GM23338 (cell line): ENCODE measurements at regions not wholly inside any gene's neighbourhood (a gene's known extent, or its start where the extent isn't known, plus 50 kb on each side); places are given as distances from the start of the nearest gene placed in this dataset.

Experiments used
- ATAC-seq: fragments of 200-7000 bp; cut with Tn5 transposase; 3 replicates; pipeline ENCODE4 v1.9.1; 2020
- DNase-seq: peaks from one replicate; pipeline ENCODE4 v3.0.0-alpha.2; 2015; ENCODE audit warnings: low spot score
- H2AFZ ChIP-seq: fragments of 200-600 bp; sonication (generic); 2 replicates; pipeline ENCODE4 v1.8.0; 2016; ENCODE audit warnings: antibody characterized with exemption, mild to moderate bottlenecking, moderate library complexity
- H3F3A ChIP-seq: fragments of 200-600 bp; sonication (generic); replicated peaks from 2 replicates; pipeline ENCODE4 v1.8.0; 2017; ENCODE audit warnings: antibody characterized with exemption, mixed run types, low read depth
- H3K27ac ChIP-seq: fragments of 200-600 bp; sonication (generic); 2 replicates; pipeline ENCODE4 v1.6.1; 2016; ENCODE audit warnings: low read depth
- H3K27me3 ChIP-seq: fragments of 200-600 bp; sonication (generic); 2 replicates; pipeline ENCODE4 v1.8.0; 2016; ENCODE audit warnings: mild to moderate bottlenecking, mixed run types, moderate library complexity; ENCODE audit not compliant: insufficient read depth
- H3K36me3 ChIP-seq: fragments of 200-600 bp; sonication (generic); 2 replicates; pipeline ENCODE4 v1.8.0; 2016; ENCODE audit warnings: mild to moderate bottlenecking; ENCODE audit not compliant: insufficient read depth
- H3K4me1 ChIP-seq: fragments of 200-600 bp; sonication (generic); 2 replicates; pipeline ENCODE4 v1.8.0; 2016; ENCODE audit warnings: mild to moderate bottlenecking, moderate library complexity; ENCODE audit not compliant: insufficient read depth
- H3K4me2 ChIP-seq: fragments of 200-600 bp; sonication (generic); 2 replicates; pipeline ENCODE4 v1.7.1; 2017; ENCODE audit warnings: mixed run types
- H3K4me3 ChIP-seq: fragments of 200-600 bp; sonication (generic); 2 replicates; pipeline ENCODE4 v1.6.1; 2016; ENCODE audit warnings: mixed run types
- H3K79me2 ChIP-seq: fragments of 200-600 bp; sonication (generic); replicated peaks from 2 replicates; pipeline ENCODE4 v1.8.0; 2017; ENCODE audit warnings: mild to moderate bottlenecking; ENCODE audit not compliant: insufficient read depth
- H3K9me2 ChIP-seq: fragments of 200-600 bp; sonication (generic); 2 replicates; pipeline ENCODE4 v1.8.0; 2017; ENCODE audit not compliant: insufficient read depth
- H4K20me1 ChIP-seq: fragments of 200-600 bp; sonication (generic); replicated peaks from 2 replicates; pipeline ENCODE4 v1.8.0; 2017; ENCODE audit warnings: mild to moderate bottlenecking; ENCODE audit not compliant: insufficient read depth
- H3K27ac Mint-ChIP-seq: 2 replicates; pipeline ENCODE4 v1.8.0; 2020; ENCODE audit warnings: inconsistent platforms, mild to moderate bottlenecking, moderate library complexity, mixed read lengths
- H3K27me3 Mint-ChIP-seq: 3 replicates; pipeline ENCODE4 v1.8.0; 2022; ENCODE audit warnings: low read depth, mild to moderate bottlenecking, moderate library complexity, mixed read lengths, inconsistent platforms; ENCODE audit not compliant: insufficient read depth, poor library complexity
- H3K36me3 Mint-ChIP-seq: 3 replicates; pipeline ENCODE4 v1.8.0; 2021; ENCODE audit warnings: low read depth, mild to moderate bottlenecking, inconsistent platforms, moderate library complexity, mixed read lengths
- H3K4me1 Mint-ChIP-seq: 3 replicates; pipeline ENCODE4 v1.8.0; 2020; ENCODE audit warnings: mild to moderate bottlenecking, inconsistent platforms, mixed read lengths
- H3K4me3 Mint-ChIP-seq: 3 replicates; pipeline ENCODE4 v1.8.0; 2021; ENCODE audit warnings: moderate library complexity, mild to moderate bottlenecking, inconsistent platforms, mixed read lengths
- H3K9me3 Mint-ChIP-seq: 3 replicates; pipeline ENCODE4 v1.8.0; 2020; ENCODE audit warnings: moderate library complexity, mild to moderate bottlenecking, inconsistent platforms, mixed read lengths
- CREB1 ChIP-seq: fragments of 250-450 bp; sonication (Bioruptor Pico); IDR thresholded peaks from 2 replicates; pipeline ENCODE4 v1.5.0; 2020; ENCODE audit warnings: low read depth, mild to moderate bottlenecking, moderate library complexity
- EZH2 ChIP-seq: fragments of 200-600 bp; sonication (generic); IDR thresholded peaks from one replicate; pipeline ENCODE4 v1.8.0; 2017; ENCODE audit warnings: antibody characterized with exemption, mild to moderate bottlenecking, low read depth; ENCODE audit not compliant: unreplicated experiment
- EZH2phosphoT487 ChIP-seq: fragments of 200-600 bp; sonication (generic); IDR thresholded peaks from one replicate; pipeline ENCODE4 v1.8.1; 2018; ENCODE audit warnings: antibody characterized with exemption; ENCODE audit not compliant: unreplicated experiment
- JUNB ChIP-seq: IDR thresholded peaks from one replicate; pipeline ENCODE4 v1.6.1; 2016; ENCODE audit warnings: antibody characterized with exemption; ENCODE audit not compliant: unreplicated experiment
- NANOG ChIP-seq: IDR thresholded peaks from 2 replicates; pipeline ENCODE4 v1.6.1; 2016; ENCODE audit warnings: antibody characterized with exemption, borderline replicate concordance
- STAT1 ChIP-seq: IDR thresholded peaks from one replicate; pipeline ENCODE4 v1.6.1; 2016; ENCODE audit warnings: antibody characterized with exemption; ENCODE audit not compliant: unreplicated experiment
- ZNF114 ChIP-seq: fragments of 250-450 bp; sonication (Bioruptor Pico); IDR thresholded peaks from 2 replicates; pipeline ENCODE4 v1.5.0; 2020; ENCODE audit warnings: mild to moderate bottlenecking, moderate library complexity
- ZNF331 ChIP-seq: fragments of 250-450 bp; sonication (Bioruptor Pico); IDR thresholded peaks from 2 replicates; pipeline ENCODE4 v1.5.0; 2020; ENCODE audit warnings: low read depth, mild to moderate bottlenecking, moderate library complexity
- TF ChIP-seq, protein P1 (sequence below), 2 experiments: fragments of 200-600 bp in 1 of 2; sonication (generic) in 1 of 2; conservative IDR thresholded peaks; 2 replicates each; pipeline versions ENCODE4 v1.5.1 to v1.6.1; 2016 to 2017; ENCODE audit warnings: antibody characterized with exemption in 2 of 2, low read depth in 2 of 2, mild to moderate bottlenecking in 2 of 2, moderate library complexity in 1 of 2
- TF ChIP-seq, protein P2 (sequence below): IDR thresholded peaks from 2 replicates; pipeline ENCODE4 v1.6.1; 2016; ENCODE audit warnings: antibody characterized with exemption
- TF ChIP-seq, protein P3 (sequence below): IDR thresholded peaks from one replicate; pipeline ENCODE4 v1.6.1; 2018; ENCODE audit warnings: antibody characterized with exemption; ENCODE audit not compliant: unreplicated experiment
- TF ChIP-seq, protein P4 (sequence below): fragments of 250-450 bp; sonication (Bioruptor Pico); IDR thresholded peaks from 2 replicates; pipeline ENCODE4 v1.5.0; 2020; ENCODE audit warnings: mild to moderate bottlenecking, moderate library complexity

DNA sequence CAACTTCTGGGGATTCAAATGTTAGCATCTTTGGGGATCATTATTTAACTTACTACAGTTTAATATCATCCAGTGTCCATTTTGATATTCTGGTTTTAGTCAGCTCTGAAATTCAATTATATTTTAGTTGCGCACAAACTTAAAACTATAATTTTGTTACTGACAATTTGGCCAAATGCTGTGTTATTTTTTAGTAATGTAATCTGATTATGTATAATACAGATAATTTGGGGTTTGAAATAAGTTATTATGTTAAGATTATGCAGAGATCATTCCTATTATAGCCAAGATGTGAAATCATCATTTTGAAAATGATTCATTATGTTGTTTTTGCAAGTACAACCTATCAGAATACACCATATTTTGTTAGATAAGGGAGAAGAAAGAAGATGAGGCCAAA lies 706.1 kb downstream of the ROBO2 start (continued):
- TF ChIP-seq, protein P1, sequence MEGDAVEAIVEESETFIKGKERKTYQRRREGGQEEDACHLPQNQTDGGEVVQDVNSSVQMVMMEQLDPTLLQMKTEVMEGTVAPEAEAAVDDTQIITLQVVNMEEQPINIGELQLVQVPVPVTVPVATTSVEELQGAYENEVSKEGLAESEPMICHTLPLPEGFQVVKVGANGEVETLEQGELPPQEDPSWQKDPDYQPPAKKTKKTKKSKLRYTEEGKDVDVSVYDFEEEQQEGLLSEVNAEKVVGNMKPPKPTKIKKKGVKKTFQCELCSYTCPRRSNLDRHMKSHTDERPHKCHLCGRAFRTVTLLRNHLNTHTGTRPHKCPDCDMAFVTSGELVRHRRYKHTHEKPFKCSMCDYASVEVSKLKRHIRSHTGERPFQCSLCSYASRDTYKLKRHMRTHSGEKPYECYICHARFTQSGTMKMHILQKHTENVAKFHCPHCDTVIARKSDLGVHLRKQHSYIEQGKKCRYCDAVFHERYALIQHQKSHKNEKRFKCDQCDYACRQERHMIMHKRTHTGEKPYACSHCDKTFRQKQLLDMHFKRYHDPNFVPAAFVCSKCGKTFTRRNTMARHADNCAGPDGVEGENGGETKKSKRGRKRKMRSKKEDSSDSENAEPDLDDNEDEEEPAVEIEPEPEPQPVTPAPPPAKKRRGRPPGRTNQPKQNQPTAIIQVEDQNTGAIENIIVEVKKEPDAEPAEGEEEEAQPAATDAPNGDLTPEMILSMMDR (conservative IDR thresholded peaks at IDR 0.05; ENCODE audit: low read depth in 2 of 2), result no peak
- TF ChIP-seq CREB1 (CRISPR knock-in tag) (no peak), STAT1 (no peak), NANOG (no peak), EZH2phosphoT487 (no peak), ZNF114 (CRISPR knock-in tag) (no peak), ZNF331 (CRISPR knock-in tag) (no peak), EZH2 (no peak), JUNB (no peak)
- TF ChIP-seq, protein P2, sequence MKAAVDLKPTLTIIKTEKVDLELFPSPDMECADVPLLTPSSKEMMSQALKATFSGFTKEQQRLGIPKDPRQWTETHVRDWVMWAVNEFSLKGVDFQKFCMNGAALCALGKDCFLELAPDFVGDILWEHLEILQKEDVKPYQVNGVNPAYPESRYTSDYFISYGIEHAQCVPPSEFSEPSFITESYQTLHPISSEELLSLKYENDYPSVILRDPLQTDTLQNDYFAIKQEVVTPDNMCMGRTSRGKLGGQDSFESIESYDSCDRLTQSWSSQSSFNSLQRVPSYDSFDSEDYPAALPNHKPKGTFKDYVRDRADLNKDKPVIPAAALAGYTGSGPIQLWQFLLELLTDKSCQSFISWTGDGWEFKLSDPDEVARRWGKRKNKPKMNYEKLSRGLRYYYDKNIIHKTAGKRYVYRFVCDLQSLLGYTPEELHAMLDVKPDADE, result no peak
- TF ChIP-seq, protein P3, sequence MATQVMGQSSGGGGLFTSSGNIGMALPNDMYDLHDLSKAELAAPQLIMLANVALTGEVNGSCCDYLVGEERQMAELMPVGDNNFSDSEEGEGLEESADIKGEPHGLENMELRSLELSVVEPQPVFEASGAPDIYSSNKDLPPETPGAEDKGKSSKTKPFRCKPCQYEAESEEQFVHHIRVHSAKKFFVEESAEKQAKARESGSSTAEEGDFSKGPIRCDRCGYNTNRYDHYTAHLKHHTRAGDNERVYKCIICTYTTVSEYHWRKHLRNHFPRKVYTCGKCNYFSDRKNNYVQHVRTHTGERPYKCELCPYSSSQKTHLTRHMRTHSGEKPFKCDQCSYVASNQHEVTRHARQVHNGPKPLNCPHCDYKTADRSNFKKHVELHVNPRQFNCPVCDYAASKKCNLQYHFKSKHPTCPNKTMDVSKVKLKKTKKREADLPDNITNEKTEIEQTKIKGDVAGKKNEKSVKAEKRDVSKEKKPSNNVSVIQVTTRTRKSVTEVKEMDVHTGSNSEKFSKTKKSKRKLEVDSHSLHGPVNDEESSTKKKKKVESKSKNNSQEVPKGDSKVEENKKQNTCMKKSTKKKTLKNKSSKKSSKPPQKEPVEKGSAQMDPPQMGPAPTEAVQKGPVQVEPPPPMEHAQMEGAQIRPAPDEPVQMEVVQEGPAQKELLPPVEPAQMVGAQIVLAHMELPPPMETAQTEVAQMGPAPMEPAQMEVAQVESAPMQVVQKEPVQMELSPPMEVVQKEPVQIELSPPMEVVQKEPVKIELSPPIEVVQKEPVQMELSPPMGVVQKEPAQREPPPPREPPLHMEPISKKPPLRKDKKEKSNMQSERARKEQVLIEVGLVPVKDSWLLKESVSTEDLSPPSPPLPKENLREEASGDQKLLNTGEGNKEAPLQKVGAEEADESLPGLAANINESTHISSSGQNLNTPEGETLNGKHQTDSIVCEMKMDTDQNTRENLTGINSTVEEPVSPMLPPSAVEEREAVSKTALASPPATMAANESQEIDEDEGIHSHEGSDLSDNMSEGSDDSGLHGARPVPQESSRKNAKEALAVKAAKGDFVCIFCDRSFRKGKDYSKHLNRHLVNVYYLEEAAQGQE, result no peak

DNA sequence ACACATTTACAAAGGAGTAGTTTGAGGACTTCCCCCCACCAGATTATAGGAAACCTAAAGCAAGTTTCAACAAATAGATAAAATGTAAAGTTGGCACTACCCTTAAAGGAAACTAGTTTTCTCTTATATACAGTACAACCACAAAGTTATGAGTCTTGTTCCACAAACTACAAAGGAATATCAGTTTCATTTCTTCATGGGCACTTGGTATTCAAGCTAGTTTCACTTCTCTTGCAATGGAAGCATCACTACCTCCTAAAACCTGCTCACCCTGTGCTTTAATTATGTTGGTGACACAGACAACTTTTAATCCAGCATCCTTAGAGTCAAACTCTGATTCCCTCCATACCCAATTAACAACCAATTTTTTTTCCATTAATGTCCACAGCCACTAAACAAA lies 707.0 kb downstream of the ROBO2 start:
- H2AFZ ChIP-seq, result no peak overlapping the region
- H3K27me3 Mint-ChIP-seq, result no peaks in the 10 kb centered on the region
- no peaks in the 10 kb centered on the region for H3K79me2 ChIP-seq
- no peaks in the 10 kb centered on the region for H3K9me3 Mint-ChIP-seq
- H3K4me3 Mint-ChIP-seq, result no peak overlapping the region
- no peaks in the 10 kb centered on the region for H3K36me3 Mint-ChIP-seq
- no peaks in the 10 kb centered on the region for H3K9me2 ChIP-seq
- ATAC-seq, result no peak
- H3F3A ChIP-seq, result no peaks in the 10 kb centered on the region
- no peaks in the 10 kb centered on the region for H3K36me3 ChIP-seq
- H3K27ac ChIP-seq, result no peak overlapping the region
- H3K4me1 ChIP-seq, result no peaks in the 10 kb centered on the region
- H4K20me1 ChIP-seq, result no peaks in the 10 kb centered on the region
- no peak for TF ChIP-seq NANOG
- TF ChIP-seq JUNB, result no peak
- TF ChIP-seq, protein P4, sequence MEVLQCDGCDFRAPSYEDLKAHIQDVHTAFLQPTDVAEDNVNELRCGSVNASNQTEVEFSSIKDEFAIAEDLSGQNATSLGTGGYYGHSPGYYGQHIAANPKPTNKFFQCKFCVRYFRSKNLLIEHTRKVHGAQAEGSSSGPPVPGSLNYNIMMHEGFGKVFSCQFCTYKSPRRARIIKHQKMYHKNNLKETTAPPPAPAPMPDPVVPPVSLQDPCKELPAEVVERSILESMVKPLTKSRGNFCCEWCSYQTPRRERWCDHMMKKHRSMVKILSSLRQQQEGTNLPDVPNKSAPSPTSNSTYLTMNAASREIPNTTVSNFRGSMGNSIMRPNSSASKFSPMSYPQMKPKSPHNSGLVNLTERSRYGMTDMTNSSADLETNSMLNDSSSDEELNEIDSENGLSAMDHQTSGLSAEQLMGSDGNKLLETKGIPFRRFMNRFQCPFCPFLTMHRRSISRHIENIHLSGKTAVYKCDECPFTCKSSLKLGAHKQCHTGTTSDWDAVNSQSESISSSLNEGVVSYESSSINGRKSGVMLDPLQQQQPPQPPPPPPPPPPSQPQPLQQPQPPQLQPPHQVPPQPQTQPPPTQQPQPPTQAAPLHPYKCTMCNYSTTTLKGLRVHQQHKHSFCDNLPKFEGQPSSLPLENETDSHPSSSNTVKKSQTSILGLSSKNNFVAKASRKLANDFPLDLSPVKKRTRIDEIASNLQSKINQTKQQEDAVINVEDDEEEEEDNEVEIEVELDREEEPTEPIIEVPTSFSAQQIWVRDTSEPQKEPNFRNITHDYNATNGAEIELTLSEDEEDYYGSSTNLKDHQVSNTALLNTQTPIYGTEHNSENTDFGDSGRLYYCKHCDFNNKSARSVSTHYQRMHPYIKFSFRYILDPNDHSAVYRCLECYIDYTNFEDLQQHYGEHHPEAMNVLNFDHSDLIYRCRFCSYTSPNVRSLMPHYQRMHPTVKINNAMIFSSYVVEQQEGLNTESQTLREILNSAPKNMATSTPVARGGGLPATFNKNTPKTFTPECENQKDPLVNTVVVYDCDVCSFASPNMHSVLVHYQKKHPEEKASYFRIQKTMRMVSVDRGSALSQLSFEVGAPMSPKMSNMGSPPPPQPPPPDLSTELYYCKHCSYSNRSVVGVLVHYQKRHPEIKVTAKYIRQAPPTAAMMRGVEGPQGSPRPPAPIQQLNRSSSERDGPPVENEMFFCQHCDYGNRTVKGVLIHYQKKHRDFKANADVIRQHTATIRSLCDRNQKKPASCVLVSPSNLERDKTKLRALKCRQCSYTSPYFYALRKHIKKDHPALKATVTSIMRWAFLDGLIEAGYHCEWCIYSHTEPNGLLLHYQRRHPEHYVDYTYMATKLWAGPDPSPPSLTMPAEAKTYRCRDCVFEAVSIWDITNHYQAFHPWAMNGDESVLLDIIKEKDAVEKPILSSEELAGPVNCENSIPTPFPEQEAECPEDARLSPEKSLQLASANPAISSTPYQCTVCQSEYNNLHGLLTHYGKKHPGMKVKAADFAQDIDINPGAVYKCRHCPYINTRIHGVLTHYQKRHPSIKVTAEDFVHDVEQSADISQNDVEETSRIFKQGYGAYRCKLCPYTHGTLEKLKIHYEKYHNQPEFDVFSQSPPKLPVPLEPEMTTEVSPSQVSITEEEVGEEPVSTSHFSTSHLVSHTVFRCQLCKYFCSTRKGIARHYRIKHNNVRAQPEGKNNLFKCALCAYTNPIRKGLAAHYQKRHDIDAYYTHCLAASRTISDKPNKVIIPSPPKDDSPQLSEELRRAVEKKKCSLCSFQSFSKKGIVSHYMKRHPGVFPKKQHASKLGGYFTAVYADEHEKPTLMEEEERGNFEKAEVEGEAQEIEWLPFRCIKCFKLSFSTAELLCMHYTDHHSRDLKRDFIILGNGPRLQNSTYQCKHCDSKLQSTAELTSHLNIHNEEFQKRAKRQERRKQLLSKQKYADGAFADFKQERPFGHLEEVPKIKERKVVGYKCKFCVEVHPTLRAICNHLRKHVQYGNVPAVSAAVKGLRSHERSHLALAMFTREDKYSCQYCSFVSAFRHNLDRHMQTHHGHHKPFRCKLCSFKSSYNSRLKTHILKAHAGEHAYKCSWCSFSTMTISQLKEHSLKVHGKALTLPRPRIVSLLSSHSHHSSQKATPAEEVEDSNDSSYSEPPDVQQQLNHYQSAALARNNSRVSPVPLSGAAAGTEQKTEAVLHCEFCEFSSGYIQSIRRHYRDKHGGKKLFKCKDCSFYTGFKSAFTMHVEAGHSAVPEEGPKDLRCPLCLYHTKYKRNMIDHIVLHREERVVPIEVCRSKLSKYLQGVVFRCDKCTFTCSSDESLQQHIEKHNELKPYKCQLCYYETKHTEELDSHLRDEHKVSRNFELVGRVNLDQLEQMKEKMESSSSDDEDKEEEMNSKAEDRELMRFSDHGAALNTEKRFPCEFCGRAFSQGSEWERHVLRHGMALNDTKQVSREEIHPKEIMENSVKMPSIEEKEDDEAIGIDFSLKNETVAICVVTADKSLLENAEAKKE, result no peak
- TF ChIP-seq CREB1 (CRISPR knock-in tag), result no peak
- no peak overlapping the region for H3K4me3 ChIP-seq
- no peaks in the 10 kb centered on the region for H3K4me1 Mint-ChIP-seq
- H3K4me2 ChIP-seq, result no peak overlapping the region
- no peak overlapping the region for H3K27ac Mint-ChIP-seq
- H3K27me3 ChIP-seq, result no peaks in the 10 kb centered on the region
- DNase-seq, result no peak
